HepG2 (cell line): ENCODE measurements at regions not wholly inside any gene's neighbourhood (a gene's known extent, or its start where the extent isn't known, plus 50 kb on each side); places are given as distances from the start of the nearest gene placed in this dataset.

Experiments
- ATAC-seq: fragments of 200-7000 bp; cut with Tn5 transposase; 3 replicates; pipeline ENCODE4 v1.9.1; 2020; ENCODE audit warnings: mild to moderate bottlenecking, moderate library complexity
- BruUV-seq: library from RNA; stranded (reverse); fragments of 400-500 nt; replicated peaks from 2 replicates; lab custom pipeline; 2021; lab: Mats Ljungman, UMichigan
- CTCF ChIA-PET: fragments of 300-600 bp; formaldehyde crosslinking; extraction: SDS; loops from one replicate; lab custom pipeline; 2021; ENCODE audit warnings: low total read pairs, inconsistent platforms, low intra/inter-chr PET ratio; lab: Yijun Ruan, JAX
- POLR2A ChIA-PET: fragments of 350-600 bp; sonication (Branson Sonifier 250); formaldehyde crosslinking; loops from one replicate; lab custom pipeline; 2020; ENCODE audit warnings: antibody characterized with exemption, inconsistent platforms; lab: Yijun Ruan, JAX
- DNase-seq: peaks from one replicate; pipeline ENCODE4 v3.0.0-alpha.2; 2015; ENCODE audit warnings: low spot score
- FAIRE-seq: peaks from 3 replicates; lab custom pipeline; 2011; peaks lifted over from hg19 to GRCh38; lab: Jason Lieb, UNC
- H2AFZ ChIP-seq: one replicate; pipeline ENCODE4 v1.6.1; 2011; ENCODE audit warnings: low read length, inconsistent platforms
- H3K27ac ChIP-seq: fragments of 300-600 bp; 3 replicates; pipeline ENCODE4 v1.8.0; 2011; ENCODE audit warnings: mixed run types, mild to moderate bottlenecking, mixed read lengths, low read length, inconsistent platforms; ENCODE audit not compliant: insufficient read depth; ENCODE audit errors: extremely low read length
- H3K27me3 ChIP-seq, 2 experiments: fragments of 200-600 bp in 1 of 2; 2 replicates in 1 of 2; 3 replicates in 1 of 2; pipeline versions ENCODE4 v1.6.0 to v1.8.0; 2011; ENCODE audit warnings: low read length in 2 of 2, mild to moderate bottlenecking in 2 of 2, moderate library complexity in 2 of 2, inconsistent platforms in 1 of 2; ENCODE audit not compliant: insufficient read depth in 2 of 2, control insufficient read depth in 1 of 2
- H3K36me3 ChIP-seq, 2 experiments: fragments of 200-600 bp in 1 of 2; replicated peaks in 1 of 2; 2 replicates in 1 of 2; 3 replicates in 1 of 2; pipeline versions ENCODE4 v1.5.1 to v1.8.0; 2011; ENCODE audit warnings: low read length in 2 of 2, inconsistent platforms in 1 of 2; ENCODE audit not compliant: insufficient read depth in 2 of 2, control insufficient read depth in 1 of 2
- H3K4me1 ChIP-seq: 2 replicates; pipeline ENCODE4 v1.5.1; 2012; ENCODE audit warnings: low read length, inconsistent platforms; ENCODE audit not compliant: insufficient read depth
- H3K4me2 ChIP-seq: 2 replicates; pipeline ENCODE4 v1.6.0; 2011; ENCODE audit warnings: low read depth, low read length, inconsistent platforms
- H3K4me3 ChIP-seq, 3 experiments: fragments of 200-600 bp in 1 of 3; sonication (generic), shearing (Covaris generic) in 1 of 3; replicated peaks in 1 of 3; 2 replicates each; pipeline ENCODE4 v1.5.1; 2011 to 2016; ENCODE audit warnings: low read length in 3 of 3, inconsistent platforms in 2 of 3, low read depth in 2 of 3, mild to moderate bottlenecking in 2 of 3, control low read depth in 1 of 3, mixed read lengths in 1 of 3; ENCODE audit not compliant: insufficient read depth in 1 of 3
- H3K79me2 ChIP-seq: one replicate; pipeline ENCODE4 v1.6.1; 2011; ENCODE audit warnings: low read length, inconsistent platforms; ENCODE audit not compliant: insufficient read depth
- H3K9ac ChIP-seq: 2 replicates; pipeline ENCODE4 v1.6.0; 2011; ENCODE audit warnings: mild to moderate bottlenecking, low read depth, low read length, inconsistent platforms; ENCODE audit not compliant: insufficient read depth
- H3K9me3 ChIP-seq: 2 replicates; pipeline ENCODE4 v1.5.1; 2012; ENCODE audit warnings: mild to moderate bottlenecking, low read length
- H4K20me1 ChIP-seq: 2 replicates; pipeline ENCODE4 v1.6.0; 2011; ENCODE audit warnings: inconsistent platforms, mild to moderate bottlenecking, low read length, moderate library complexity; ENCODE audit not compliant: insufficient read depth
- KIAA2018 ChIP-seq: sonication (generic); formaldehyde crosslinking; IDR thresholded peaks from 2 replicates; pipeline ENCODE4 v1.5.0; 2020; ENCODE audit warnings: mild to moderate bottlenecking, missing genetic modification reagents, borderline replicate concordance
- SMC3 ChIP-seq: IDR thresholded peaks from 2 replicates; pipeline ENCODE4 v1.6.1; 2011; ENCODE audit warnings: low read length, improper control_type of control experiment
- STAG1 ChIP-seq: sonication (generic); formaldehyde crosslinking; IDR thresholded peaks from 2 replicates; pipeline ENCODE4 v1.4.0; 2020; ENCODE audit warnings: missing genetic modification reagents
- ZNF331 ChIP-seq: sonication (generic); formaldehyde crosslinking; IDR thresholded peaks from 2 replicates; pipeline ENCODE4 v1.4.0; 2020; ENCODE audit warnings: missing genetic modification reagents
- ZNF737 ChIP-seq: sonication (generic); formaldehyde crosslinking; IDR thresholded peaks from 2 replicates; pipeline ENCODE4 v1.5.0; 2020; ENCODE audit warnings: missing genetic modification reagents, mild to moderate bottlenecking, borderline replicate concordance
- WGBS: methylation state at CpG from one replicate; pipeline ENCODE4 v1.1.6; 2017; ENCODE audit warnings: low lambda C conversion rate; 5-methylcytosine and 5-hydroxymethylcytosine counted together
- in situ Hi-C: cut with HindIII; loops from 2 replicates; pipeline ENCODE4 v1.10.0; 2017; ENCODE audit warnings: low pct_unique_long_range_greater_than_20kb; ENCODE audit not compliant: extremely low pct_ligation_motif_present
- intact Hi-C: fragments of 100-400 bp; cut with micrococcal nuclease; formaldehyde crosslinking; loops from one replicate; pipeline ENCODE4 v1.10.0; 2022; ENCODE audit not compliant: unreplicated experiment
- TF ChIP-seq, protein P1 (sequence below): sonication (generic); formaldehyde crosslinking; IDR thresholded peaks from 2 replicates; pipeline ENCODE4 v1.5.0; 2020; ENCODE audit warnings: mild to moderate bottlenecking, missing genetic modification reagents, moderate library complexity

DNA sequence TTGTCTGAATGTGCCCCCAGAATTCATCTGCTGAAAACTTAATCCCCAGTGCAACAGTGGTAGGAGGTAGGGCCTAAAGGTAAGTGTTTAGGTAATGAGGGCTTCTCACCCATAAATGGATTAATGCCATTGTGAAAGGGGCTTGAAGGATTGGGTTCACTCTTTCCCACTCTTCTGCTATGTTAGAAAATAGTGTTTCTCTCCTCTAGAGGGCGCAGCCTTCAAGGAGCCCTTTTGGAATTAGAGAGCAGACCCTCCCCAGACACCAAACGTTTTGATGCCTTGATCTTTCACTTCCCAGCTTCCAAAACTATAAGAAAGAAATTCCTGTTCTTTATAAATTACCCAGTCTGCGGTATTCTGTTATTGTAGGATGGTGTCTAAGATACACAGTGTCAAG, 706.4 kb downstream of the SMARCA1 start:
- in situ Hi-C loops: loop anchor here (25.0 kb wide), 1 partner anchor 295 kb away; no protein-coding TSS in a partner anchor
- WGBS: 42% methylated on average over 3 of the region's 3 CpGs
- no peaks in the 10 kb centered on the region; the same call in 1 of the 2 replicates for H3K4me1 ChIP-seq
- CTCF ChIA-PET: no interaction called here
- ATAC-seq (peak; percentile 46; the same call in 1 of the 3 replicates), DNase-seq (peak; percentile 22), FAIRE-seq (peak; percentile 73)
- H2AFZ ChIP-seq: no peak overlapping the region
- TF ChIP-seq, protein P1, sequence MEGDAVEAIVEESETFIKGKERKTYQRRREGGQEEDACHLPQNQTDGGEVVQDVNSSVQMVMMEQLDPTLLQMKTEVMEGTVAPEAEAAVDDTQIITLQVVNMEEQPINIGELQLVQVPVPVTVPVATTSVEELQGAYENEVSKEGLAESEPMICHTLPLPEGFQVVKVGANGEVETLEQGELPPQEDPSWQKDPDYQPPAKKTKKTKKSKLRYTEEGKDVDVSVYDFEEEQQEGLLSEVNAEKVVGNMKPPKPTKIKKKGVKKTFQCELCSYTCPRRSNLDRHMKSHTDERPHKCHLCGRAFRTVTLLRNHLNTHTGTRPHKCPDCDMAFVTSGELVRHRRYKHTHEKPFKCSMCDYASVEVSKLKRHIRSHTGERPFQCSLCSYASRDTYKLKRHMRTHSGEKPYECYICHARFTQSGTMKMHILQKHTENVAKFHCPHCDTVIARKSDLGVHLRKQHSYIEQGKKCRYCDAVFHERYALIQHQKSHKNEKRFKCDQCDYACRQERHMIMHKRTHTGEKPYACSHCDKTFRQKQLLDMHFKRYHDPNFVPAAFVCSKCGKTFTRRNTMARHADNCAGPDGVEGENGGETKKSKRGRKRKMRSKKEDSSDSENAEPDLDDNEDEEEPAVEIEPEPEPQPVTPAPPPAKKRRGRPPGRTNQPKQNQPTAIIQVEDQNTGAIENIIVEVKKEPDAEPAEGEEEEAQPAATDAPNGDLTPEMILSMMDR (CRISPR knock-in tag): peak; percentile 42
- peak; percentile 22; the same call in 1 of the 2 replicates for TF ChIP-seq SMC3
- TF ChIP-seq ZNF331 (CRISPR knock-in tag): no peak
- TF ChIP-seq STAG1 (CRISPR knock-in tag): peak; percentile 46
- TF ChIP-seq ZNF737 (CRISPR knock-in tag): no peak
- no peaks in the 10 kb centered on the region for H3K27me3 ChIP-seq
- no peak overlapping the region for H3K27ac ChIP-seq
- POLR2A ChIA-PET: no interaction called here
- intact Hi-C loops: loop anchor here (5.0 to 10.0 kb wide), 3 partner anchors 158 to 545 kb away; no protein-coding TSS in a partner anchor
- no peaks in the 10 kb centered on the region for H3K9me3 ChIP-seq
- H3K36me3 ChIP-seq: no peaks in the 10 kb centered on the region
- BruUV-seq: no TSS peak
- no peaks in the 10 kb centered on the region for H3K79me2 ChIP-seq
- H3K9ac ChIP-seq: no peak overlapping the region
- no peak overlapping the region for H3K4me3 ChIP-seq
- no peaks in the 10 kb centered on the region for H4K20me1 ChIP-seq
- H3K4me2 ChIP-seq: no peak overlapping the region

- no TSS peak for BruUV-seq
- no peak overlapping the region for H3K4me3 ChIP-seq
- ChIA-PET POLR2A (no interaction called here), CTCF (no interaction called here)
- in situ Hi-C loops (loop anchor here (25.0 kb wide), 1 partner anchor 305 kb away; no protein-coding TSS in a partner anchor), intact Hi-C loops (no loop called here)
- H3K9me3 ChIP-seq: peaks cover 13% of the 10 kb centered on the region
- H3K9ac ChIP-seq: no peak overlapping the region
- H3K27ac ChIP-seq: no peak overlapping the region
- no peak for ATAC-seq
- FAIRE-seq: no peak
- no peak overlapping the region for H2AFZ ChIP-seq
- H3K4me1 ChIP-seq: 0 out of 2 replicates have a peak, but pooled peaks cover 8% of the 10 kb centered on the region
- no peaks in the 10 kb centered on the region for H3K36me3 ChIP-seq
- H3K27me3 ChIP-seq: no peaks in the 10 kb centered on the region
- no peak for DNase-seq
- H3K79me2 ChIP-seq: no peaks in the 10 kb centered on the region
- H3K4me2 ChIP-seq: no peak overlapping the region
- H4K20me1 ChIP-seq: no peaks in the 10 kb centered on the region
- WGBS: 87% methylated on average over 3 of the region's 3 CpGs
- no peak for TF ChIP-seq KIAA2018 (CRISPR knock-in tag)
These were observed 715.9 kb downstream of the SMARCA1 start for GRCh38 chrX:128807367-128807766.
